Right lobe of liver (tissue), 6 donors: ENCODE measurements at regions not wholly inside any gene's neighbourhood (a gene's known extent, or its start where the extent isn't known, plus 50 kb on each side); places are given as distances from the start of the nearest gene placed in this dataset.

Experiments used
- ATAC-seq, 4 donors: fragments of 200-7000 bp; cut with Tn5 transposase; one replicate each; pipeline ENCODE4 v1.9.1; 2020; ENCODE audit warnings: mild to moderate bottlenecking in 4 of 4, moderate library complexity in 4 of 4
- DNase-seq, 3 donors: peaks; one replicate each; pipeline ENCODE4 v3.0.0-alpha.2; 2020
- H3K27ac ChIP-seq, 3 donors: fragments of 200-600 bp; one replicate each; pipeline ENCODE4 v1.8.0; 2022
- H3K27me3 ChIP-seq, 2 donors: fragments of 200-600 bp; one replicate each; pipeline ENCODE4 v1.8.0; 2022
- H3K36me3 ChIP-seq, 4 donors: fragments of 200-600 bp; sonication (generic) in 1 of 4; one replicate each; pipeline versions ENCODE4 v1.5.1 to v1.8.0; 2017 to 2022; ENCODE audit warnings: control low read depth in 1 of 4
- H3K4me1 ChIP-seq, 4 donors: fragments of 200-600 bp; sonication (generic) in 1 of 4; one replicate each; pipeline versions ENCODE4 v1.5.1 to v1.8.0; 2017 to 2022; ENCODE audit warnings: control low read depth in 1 of 4
- H3K4me3 ChIP-seq, 3 donors: fragments of 200-600 bp; one replicate each; pipeline ENCODE4 v1.8.0; 2022
- H3K9me3 ChIP-seq, 4 donors: fragments of 200-600 bp; sonication (generic) in 1 of 4; one replicate each; pipeline versions ENCODE4 v1.5.1 to v1.8.0; 2017 to 2022; ENCODE audit warnings: control low read depth in 1 of 4
- POLR2A ChIP-seq: fragments of 450-650 bp; IDR thresholded peaks from one replicate; pipeline ENCODE4 v1.6.1; 2017; ENCODE audit warnings: antibody characterized with exemption, mild to moderate bottlenecking
- WGBS: methylation state at CpG from one replicate; pipeline ENCODE4 v1.1.6; 2018; ENCODE audit warnings: low coverage, low lambda C conversion rate; ENCODE audit not compliant: insufficient coverage; ENCODE audit errors: missing lambda C conversion rate; 5-methylcytosine and 5-hydroxymethylcytosine counted together
- intact Hi-C, 2 donors: fragments of 100-400 bp; cut with DNase I; formaldehyde crosslinking; loops; one replicate each; pipeline versions ENCODE4 v1.11.2 to v1.14.1; 2022
- TF ChIP-seq, protein P1 (sequence below), 4 donors: fragments of 200-600 bp in 3 of 4; fragments of 450-650 bp in 1 of 4; IDR thresholded peaks; one replicate each; pipeline versions ENCODE4 v1.5.1 to v1.8.0; 2016 to 2022; ENCODE audit warnings: antibody characterized with exemption in 4 of 4, mild to moderate bottlenecking in 2 of 4
- donor health status: DM: no; HTN: yes; CAD: no.
- donor health status: DM: no; HTN: no; CAD: no.
- donor health status: DM: no; HTN: no; CAD: no.
- donor health status: DM: no; HTN: yes; CAD: no.
- donor health status: DM: no; HTN: yes; CAD: no.

DNA sequence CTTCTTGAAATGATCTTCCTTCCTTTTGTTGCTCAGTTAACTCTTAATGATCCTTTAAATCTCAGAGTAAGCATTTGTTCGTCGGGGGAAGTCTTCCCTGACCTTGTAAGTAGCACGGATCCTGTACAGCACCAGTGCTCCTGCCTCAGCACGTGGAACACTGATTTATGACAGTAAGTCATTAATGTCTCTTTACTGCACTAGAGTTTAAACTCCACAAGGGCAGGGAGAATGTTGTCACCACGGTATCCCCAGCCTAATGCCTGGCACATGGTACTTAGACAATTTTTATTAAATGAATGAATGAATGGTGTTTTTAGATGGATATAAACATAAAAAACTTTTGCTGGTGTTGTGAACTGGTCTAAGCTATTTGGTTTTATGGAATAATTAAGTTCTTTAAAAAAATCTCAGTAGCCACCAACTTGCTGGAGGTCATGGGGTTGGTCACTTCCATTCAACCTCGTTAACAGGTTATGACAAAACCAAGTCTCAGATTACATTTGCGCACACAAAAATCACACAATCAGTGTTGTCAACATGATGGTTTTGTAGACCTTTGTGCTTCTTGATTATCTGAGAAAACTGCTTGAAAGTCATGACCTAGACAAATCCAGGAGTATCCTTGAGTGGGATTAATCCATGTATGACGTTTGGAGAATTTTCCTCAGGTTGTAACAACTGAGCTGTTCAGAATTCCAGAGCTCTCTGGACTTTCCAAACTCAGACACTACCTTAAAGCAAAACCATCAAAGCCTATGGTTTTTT lies 326.9 kb downstream of the DUSP10 start:
- Histone ChIP-seq H3K27me3 (no peaks in the 10 kb centered on the region), H3K9me3 (no peaks in the 10 kb centered on the region), H3K27ac (no peak overlapping the region), H3K36me3 (no peaks in the 10 kb centered on the region), H3K4me1 (no peaks in the 10 kb centered on the region), H3K4me3 (no peak overlapping the region)
- TF ChIP-seq, protein P1, sequence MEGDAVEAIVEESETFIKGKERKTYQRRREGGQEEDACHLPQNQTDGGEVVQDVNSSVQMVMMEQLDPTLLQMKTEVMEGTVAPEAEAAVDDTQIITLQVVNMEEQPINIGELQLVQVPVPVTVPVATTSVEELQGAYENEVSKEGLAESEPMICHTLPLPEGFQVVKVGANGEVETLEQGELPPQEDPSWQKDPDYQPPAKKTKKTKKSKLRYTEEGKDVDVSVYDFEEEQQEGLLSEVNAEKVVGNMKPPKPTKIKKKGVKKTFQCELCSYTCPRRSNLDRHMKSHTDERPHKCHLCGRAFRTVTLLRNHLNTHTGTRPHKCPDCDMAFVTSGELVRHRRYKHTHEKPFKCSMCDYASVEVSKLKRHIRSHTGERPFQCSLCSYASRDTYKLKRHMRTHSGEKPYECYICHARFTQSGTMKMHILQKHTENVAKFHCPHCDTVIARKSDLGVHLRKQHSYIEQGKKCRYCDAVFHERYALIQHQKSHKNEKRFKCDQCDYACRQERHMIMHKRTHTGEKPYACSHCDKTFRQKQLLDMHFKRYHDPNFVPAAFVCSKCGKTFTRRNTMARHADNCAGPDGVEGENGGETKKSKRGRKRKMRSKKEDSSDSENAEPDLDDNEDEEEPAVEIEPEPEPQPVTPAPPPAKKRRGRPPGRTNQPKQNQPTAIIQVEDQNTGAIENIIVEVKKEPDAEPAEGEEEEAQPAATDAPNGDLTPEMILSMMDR (IDR thresholded peaks at IDR 0.05): no peak
- no peak for TF ChIP-seq POLR2A
- intact Hi-C loops: no loop called here
- no peak for DNase-seq
- 70% methylated on average over 7 of the region's 8 CpGs for WGBS
- ATAC-seq: peak in 1 of 4 donors; percentile 22

- no peaks in the 10 kb centered on the region for H3K36me3 ChIP-seq
- no peaks in the 10 kb centered on the region for H3K9me3 ChIP-seq
- intact Hi-C loops: no loop called here
- DNase-seq (no peak), ATAC-seq (peak; percentile 40 to 87 (median 72))
- H3K4me1 ChIP-seq: no peaks in the 10 kb centered on the region
- TF ChIP-seq, protein P1 (IDR thresholded peaks at IDR 0.05): no peak
- TF ChIP-seq POLR2A: no peak
- 78% methylated on average over 1 of the region's 1 CpG for WGBS
- H3K27me3 ChIP-seq: no peaks in the 10 kb centered on the region
- H3K27ac ChIP-seq: no peak overlapping the region
- no peak overlapping the region for H3K4me3 ChIP-seq
Observed at GRCh38 chr1:221415651-221416050, 326.2 kb downstream of the DUSP10 start.

GRCh38 chr1:221416142-221416541 lies 325.7 kb downstream of the DUSP10 start:
- no peaks in the 10 kb centered on the region for H3K27me3 ChIP-seq
- WGBS: 69% methylated on average over 4 of the region's 4 CpGs
- TF ChIP-seq POLR2A: no peak
- TF ChIP-seq, protein P1 (IDR thresholded peaks at IDR 0.05): no peak
- ATAC-seq: no peak
- H3K4me1 ChIP-seq: no peaks in the 10 kb centered on the region
- no peak overlapping the region for H3K27ac ChIP-seq
- no peak for DNase-seq
- no peaks in the 10 kb centered on the region for H3K36me3 ChIP-seq
- intact Hi-C loops: no loop called here
- no peaks in the 10 kb centered on the region for H3K9me3 ChIP-seq
- no peak overlapping the region for H3K4me3 ChIP-seq

DNA sequence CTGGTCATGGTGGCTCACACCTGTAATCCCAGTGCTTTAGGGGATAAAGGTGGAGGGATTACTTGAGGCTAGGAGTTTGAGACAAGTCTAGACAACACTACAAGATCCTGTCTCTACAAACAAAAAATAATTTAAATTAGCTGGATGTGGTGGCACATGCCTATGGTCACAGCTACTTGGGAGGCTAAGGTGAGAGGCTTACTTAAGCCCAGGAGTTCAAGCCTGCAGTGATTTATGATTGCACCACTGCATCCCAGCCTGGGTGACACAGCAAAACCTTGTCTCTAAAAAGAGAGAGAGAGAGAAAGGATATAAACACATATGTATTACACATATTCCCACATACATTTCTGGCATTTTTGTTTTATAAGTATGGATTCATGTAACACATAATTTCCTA lies 325.2 kb downstream of the DUSP10 start:
- TF ChIP-seq, protein P1 (IDR thresholded peaks at IDR 0.05): no peak
- TF ChIP-seq POLR2A: no peak
- Histone ChIP-seq H3K27me3 (no peaks in the 10 kb centered on the region), H3K4me1 (no peaks in the 10 kb centered on the region), H3K36me3 (no peaks in the 10 kb centered on the region), H3K27ac (no peak overlapping the region), H3K9me3 (no peaks in the 10 kb centered on the region), H3K4me3 (no peak overlapping the region)
- ATAC-seq (no peak), DNase-seq (no peak)
- intact Hi-C loops: no loop called here
